Transverse colon (tissue), 3 donors: ENCODE measurements at regions not wholly inside any gene's neighbourhood (a gene's known extent, or its start where the extent isn't known, plus 50 kb on each side); places are given as distances from the start of the nearest gene placed in this dataset.

Experiments used
- POLR2A ChIP-seq: fragments of 450-650 bp; IDR thresholded peaks from one replicate; pipeline ENCODE4 v1.6.1; 2016; ENCODE audit warnings: antibody characterized with exemption, mild to moderate bottlenecking, moderate library complexity
- TF ChIP-seq, protein P1 (sequence below), 5 experiments: fragments of 200-600 bp in 3 of 5; fragments of 450-650 bp in 2 of 5; sonication (generic) in 3 of 5; IDR thresholded peaks; 1 replicate in 2 of 5; 2 replicates in 3 of 5; pipeline ENCODE4 v1.5.1; 2016 to 2017; ENCODE audit warnings: antibody characterized with exemption in 5 of 5, inconsistent platforms in 3 of 5, mild to moderate bottlenecking in 2 of 5, moderate library complexity in 1 of 5

DNA sequence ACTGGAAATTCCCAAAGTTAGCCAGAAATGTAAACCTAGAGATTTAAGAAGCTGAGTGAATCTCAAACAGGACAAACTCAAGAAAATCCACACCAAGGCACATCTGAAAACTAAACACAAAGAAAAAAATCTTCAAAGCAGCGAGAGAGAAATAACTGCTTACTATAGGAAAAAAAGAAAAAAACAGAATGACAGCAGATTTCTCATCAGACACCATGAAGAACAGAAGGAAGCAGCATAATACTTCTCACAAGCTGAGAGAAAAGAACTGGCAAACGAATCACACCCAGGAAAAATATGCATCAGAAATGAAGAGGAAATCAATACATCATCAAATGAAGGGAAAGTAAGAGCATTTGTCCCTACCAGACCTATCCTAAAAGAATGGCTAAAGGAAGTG, 236.3 kb upstream of the ADAMTS3 start:
- no peak for TF ChIP-seq POLR2A
- TF ChIP-seq, protein P1, sequence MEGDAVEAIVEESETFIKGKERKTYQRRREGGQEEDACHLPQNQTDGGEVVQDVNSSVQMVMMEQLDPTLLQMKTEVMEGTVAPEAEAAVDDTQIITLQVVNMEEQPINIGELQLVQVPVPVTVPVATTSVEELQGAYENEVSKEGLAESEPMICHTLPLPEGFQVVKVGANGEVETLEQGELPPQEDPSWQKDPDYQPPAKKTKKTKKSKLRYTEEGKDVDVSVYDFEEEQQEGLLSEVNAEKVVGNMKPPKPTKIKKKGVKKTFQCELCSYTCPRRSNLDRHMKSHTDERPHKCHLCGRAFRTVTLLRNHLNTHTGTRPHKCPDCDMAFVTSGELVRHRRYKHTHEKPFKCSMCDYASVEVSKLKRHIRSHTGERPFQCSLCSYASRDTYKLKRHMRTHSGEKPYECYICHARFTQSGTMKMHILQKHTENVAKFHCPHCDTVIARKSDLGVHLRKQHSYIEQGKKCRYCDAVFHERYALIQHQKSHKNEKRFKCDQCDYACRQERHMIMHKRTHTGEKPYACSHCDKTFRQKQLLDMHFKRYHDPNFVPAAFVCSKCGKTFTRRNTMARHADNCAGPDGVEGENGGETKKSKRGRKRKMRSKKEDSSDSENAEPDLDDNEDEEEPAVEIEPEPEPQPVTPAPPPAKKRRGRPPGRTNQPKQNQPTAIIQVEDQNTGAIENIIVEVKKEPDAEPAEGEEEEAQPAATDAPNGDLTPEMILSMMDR (IDR thresholded peaks at IDR 0.05): no peak
